GM12892 (cell line): ENCODE measurements at regions not wholly inside any gene's neighbourhood (a gene's known extent, or its start where the extent isn't known, plus 50 kb on each side); places are given as distances from the start of the nearest gene placed in this dataset.
"Not testable (repeated sequence)": the region's sequence is repeated elsewhere in the genome, so short reads cannot be mapped to it uniquely, and the experiment has no call there.

Experiments used
- DNase-seq: peaks from one replicate; pipeline ENCODE4 v3.0.0; 2011; ENCODE audit not compliant: insufficient read length
- FAIRE-seq: peaks from 2 replicates; lab custom pipeline; 2011; peaks lifted over from hg19 to GRCh38; lab: Jason Lieb, UNC
- POLR2A ChIP-seq: IDR thresholded peaks from 2 replicates; pipeline ENCODE4 v1.6.1; 2011; ENCODE audit warnings: low read depth, low read length, control low read depth
- POLR2AphosphoS5 ChIP-seq: IDR thresholded peaks from 2 replicates; pipeline ENCODE4 v1.6.1; 2011; ENCODE audit warnings: low read depth, low read length, control low read depth
- TAF1 ChIP-seq: IDR thresholded peaks from 2 replicates; pipeline ENCODE4 v1.6.1; 2011; ENCODE audit warnings: low read depth, mild to moderate bottlenecking, control low read depth, low read length, borderline replicate concordance

- DNase-seq (no peak), FAIRE-seq (no peak)
- TF ChIP-seq TAF1 (no peak), POLR2A (no peak), POLR2AphosphoS5 (no peak)
These were observed 96.4 kb upstream of the SMAD3 start for GRCh38 chr15:66968806-66969596.

DNA sequence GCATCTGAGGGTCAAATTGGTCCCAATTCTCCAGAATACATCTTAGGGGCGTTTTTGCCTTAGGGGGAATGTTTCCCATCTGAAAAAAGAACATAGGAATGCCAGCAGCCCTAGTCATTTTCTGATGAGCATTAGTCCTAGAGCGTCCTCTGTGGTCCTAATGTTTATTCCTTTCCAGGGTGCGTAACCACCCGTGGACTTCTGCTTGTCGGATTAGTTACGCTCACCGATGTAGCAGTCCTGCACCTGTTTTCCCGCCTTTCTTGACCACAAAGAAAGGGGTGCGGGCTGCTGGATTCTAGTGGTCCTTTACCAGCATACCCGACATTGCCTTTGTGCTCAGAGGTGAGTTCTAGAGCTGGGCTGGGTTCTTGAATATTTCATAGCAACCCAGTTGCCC lies 91.3 kb upstream of the SMAD3 start:
- DNase-seq, FAIRE-seq: not testable (repeated sequence)

- not testable (repeated sequence) for FAIRE-seq
These were observed 89.2 kb upstream of the SMAD3 start for GRCh38 chr15:66976106-66976640.

DNA sequence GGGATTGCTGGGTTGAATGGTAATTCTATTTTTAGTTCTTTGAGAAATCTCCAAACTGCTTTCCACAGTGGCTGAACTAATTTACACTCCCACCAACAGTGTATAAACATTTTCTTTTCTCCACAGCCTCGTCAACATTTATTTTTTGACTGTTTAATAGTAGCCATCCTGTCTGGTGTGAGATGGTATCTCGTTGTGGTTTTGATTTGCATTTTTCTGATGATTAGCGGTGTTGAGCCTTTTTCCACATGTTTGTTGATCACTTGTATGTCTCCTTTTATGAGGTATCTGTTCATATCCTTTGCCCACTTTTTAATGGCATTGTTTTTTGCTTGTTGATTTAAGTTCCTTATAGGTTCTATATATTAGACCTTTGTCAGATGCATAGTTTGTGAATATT lies 85.1 kb upstream of the SMAD3 start:
- not testable (repeated sequence) for FAIRE-seq, DNase-seq

More at GRCh38 chr15:66976106-66976640, 89.2 kb upstream of the SMAD3 start:
- DNase-seq = not testable (repeated sequence)

GRCh38 chr15:66981771-66982170 lies 83.6 kb upstream of the SMAD3 start:
- no peak for FAIRE-seq

GRCh38 chr15:66982250-66982649 lies 83.2 kb upstream of the SMAD3 start:
- TF ChIP-seq POLR2A = no peak
- no peak for TF ChIP-seq POLR2AphosphoS5
- TF ChIP-seq TAF1 = no peak
- DNase-seq (no peak), FAIRE-seq (no peak)

More at GRCh38 chr15:66981771-66982170, 83.6 kb upstream of the SMAD3 start:
- DNase-seq = no peak
- no peak for TF ChIP-seq POLR2A
- no peak for TF ChIP-seq POLR2AphosphoS5
- no peak for TF ChIP-seq TAF1

DNA sequence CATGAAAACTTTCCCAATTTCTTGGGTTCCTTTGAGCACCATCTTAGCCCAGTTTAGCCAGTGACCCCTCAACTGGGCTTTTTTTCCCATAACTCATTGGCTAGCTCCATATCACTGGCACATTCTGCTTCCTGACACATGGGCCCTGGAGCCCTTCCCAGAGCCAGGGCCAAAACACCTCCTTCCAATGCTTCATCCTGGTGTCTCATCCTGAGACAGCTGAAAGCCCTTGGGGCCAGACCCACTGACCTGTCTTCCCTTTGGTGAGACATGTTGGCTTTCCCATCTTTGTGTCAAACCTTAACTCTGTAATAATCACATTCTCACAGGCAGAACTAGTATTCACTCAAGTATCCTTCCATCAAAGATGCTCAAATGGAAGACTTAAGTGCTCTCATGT lies 82.6 kb upstream of the SMAD3 start:
- DNase-seq = no peak
- TF ChIP-seq POLR2AphosphoS5 (no peak), TAF1 (no peak), POLR2A (no peak)
- no peak for FAIRE-seq

GRCh38 chr15:66985653-66986052 lies 79.7 kb upstream of the SMAD3 start:
- no peak for DNase-seq
- FAIRE-seq = no peak
- TF ChIP-seq TAF1 (no peak), POLR2AphosphoS5 (no peak), POLR2A (no peak)

DNA sequence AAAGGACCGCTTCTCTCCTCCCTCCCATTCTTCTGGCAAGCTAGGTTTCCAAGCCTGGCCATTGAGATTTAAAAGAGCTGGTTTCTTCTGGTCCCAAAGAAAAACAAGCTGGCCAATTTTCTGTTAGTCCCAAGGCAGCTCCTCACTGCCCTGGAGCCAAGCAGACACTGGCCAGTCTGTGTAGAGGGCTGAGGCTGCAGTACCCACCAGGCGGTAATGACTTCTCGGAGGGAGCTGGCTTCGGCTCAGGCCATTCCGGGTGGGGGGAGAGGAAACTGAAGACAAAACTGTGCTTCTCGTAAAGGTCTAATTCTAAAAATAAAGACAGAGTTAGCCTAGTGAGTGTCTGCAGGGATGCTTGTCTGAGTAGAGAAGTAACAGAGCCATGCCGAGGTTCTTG lies 78.5 kb upstream of the SMAD3 start:
- DNase-seq = no peak
- FAIRE-seq = no peak

DNA sequence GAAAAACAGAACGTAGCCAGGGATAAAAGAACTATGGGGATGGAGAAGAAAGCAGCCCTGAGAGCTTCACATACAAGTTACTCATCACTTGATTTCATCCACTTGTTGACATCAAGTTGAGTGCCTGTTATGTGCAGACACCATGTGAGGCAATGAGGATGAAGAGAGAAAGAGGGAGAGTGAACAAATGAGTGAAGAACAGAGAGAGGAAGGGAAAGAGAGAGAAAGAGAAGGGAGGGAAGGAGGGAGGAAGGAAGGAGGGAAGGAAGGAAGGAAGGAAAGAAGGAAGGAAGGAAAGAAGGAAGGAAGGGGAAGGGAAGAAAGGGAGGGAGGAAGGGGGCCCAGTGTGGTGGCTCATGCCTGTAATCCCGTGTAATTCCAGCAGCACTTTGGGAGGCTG lies 72.3 kb upstream of the SMAD3 start:
- no peak for TF ChIP-seq POLR2A
- TF ChIP-seq POLR2AphosphoS5 = no peak
- no peak for TF ChIP-seq TAF1
- FAIRE-seq (no peak), DNase-seq (no peak)

More for the DNA sequence above, 78.5 kb upstream of the SMAD3 start:
- TF ChIP-seq TAF1 = no peak
- TF ChIP-seq POLR2A = no peak
- no peak for TF ChIP-seq POLR2AphosphoS5

- TF ChIP-seq POLR2A (no peak), POLR2AphosphoS5 (no peak), TAF1 (no peak)
- DNase-seq (no peak), FAIRE-seq (no peak)
These were observed 71.3 kb upstream of the SMAD3 start for GRCh38 chr15:66993874-66994696.

DNA sequence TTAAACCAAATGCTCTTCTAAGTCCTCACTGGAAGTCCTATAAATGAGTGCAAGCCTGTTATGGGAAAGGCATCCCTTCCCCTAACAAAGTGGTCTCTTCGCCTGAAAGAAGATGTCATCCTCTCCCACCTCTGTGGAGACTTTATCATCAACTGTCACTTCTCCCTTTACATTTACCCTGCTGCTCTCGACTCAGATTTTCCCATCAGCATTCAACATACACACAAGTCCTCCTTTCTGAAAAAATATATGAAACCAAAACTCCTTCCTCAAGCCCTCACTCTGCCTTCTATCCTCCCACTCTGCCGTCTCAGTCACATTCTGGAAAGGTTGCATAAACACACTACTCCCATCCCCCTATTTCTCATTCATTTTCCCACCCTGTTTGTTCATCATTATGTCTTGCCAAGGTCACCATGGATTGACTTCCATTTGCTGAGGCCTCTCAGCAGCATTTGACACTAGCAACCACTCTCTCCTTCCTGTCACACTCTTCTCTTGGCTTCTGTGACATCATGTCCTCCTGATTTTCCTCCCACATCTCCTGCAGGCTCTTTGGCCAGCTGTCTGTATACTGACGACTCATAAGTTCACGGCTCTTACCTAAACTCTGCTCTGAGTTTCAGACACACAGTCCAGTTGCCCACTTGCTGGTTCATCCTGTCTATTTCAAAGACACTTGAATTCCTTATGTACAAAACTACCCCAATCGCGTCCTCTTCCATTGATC lies 70.3 kb upstream of the SMAD3 start:
- no peak for FAIRE-seq
- no peak for TF ChIP-seq POLR2AphosphoS5
- TF ChIP-seq POLR2A = no peak
- TF ChIP-seq TAF1 = no peak
- no peak for DNase-seq
